Testis (tissue), 2 donors: ENCODE measurements at regions not wholly inside any gene's neighbourhood (a gene's known extent, or its start where the extent isn't known, plus 50 kb on each side); places are given as distances from the start of the nearest gene placed in this dataset.

ENCODE experiments used
- CTCF ChIP-seq, 3 experiments: fragments of 450-650 bp in 2 of 3; fragments of 200-600 bp in 1 of 3; sonication (generic) in 1 of 3; IDR thresholded peaks; one replicate each; pipeline ENCODE4 v1.5.1; 2016 to 2019; ENCODE audit warnings: antibody characterized with exemption in 3 of 3, mild to moderate bottlenecking in 2 of 3, moderate library complexity in 1 of 3
- POLR2A ChIP-seq: fragments of 450-650 bp; IDR thresholded peaks from one replicate; pipeline ENCODE4 v1.6.1; 2017; ENCODE audit warnings: antibody characterized with exemption, mild to moderate bottlenecking, moderate library complexity

GRCh38 chr6:19059102-19059501, 672.0 kb downstream of the RNF144B start:
- TF ChIP-seq POLR2A (no peak), CTCF (IDR thresholded peaks at IDR 0.05) (no peak)
